ENCODE measurements at regions not wholly inside any gene's neighbourhood (a gene's known extent, or its start where the extent isn't known, plus 50 kb on each side); places are given as distances from the start of the nearest gene placed in this dataset.

DNA sequence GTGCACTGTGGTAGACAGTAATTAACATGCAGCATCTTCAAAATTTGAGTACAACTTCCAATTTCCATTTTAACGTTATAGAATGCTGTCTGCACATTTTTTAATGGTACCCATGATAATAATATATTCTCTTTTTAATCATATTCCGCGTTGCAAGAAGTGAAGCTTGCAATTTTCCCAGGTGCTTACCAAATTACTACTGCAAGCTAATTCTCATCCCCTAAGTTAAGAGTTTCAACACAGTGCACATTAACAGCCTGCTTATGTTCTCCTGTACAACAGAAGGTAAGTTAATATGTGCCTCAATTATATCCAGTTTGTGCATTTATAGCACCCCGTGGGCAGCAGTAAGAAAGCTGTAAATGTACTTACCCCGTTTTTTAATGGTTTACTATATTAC, 132.9 kb downstream of the CBLN2 start:
- Mint-ChIP-seq H3K9me3 (ENCODE audit: insufficient read depth) (no peaks in the 10 kb centered on the region), H3K4me3 (no peak overlapping the region), H3K36me3 (ENCODE audit: low read depth) (no peaks in the 10 kb centered on the region), H3K27ac (no peak overlapping the region), H3K4me1 (ENCODE audit: low read depth) (no peaks in the 10 kb centered on the region), H3K27me3 (ENCODE audit: low read depth) (no peaks in the 10 kb centered on the region)
- ATAC-seq (no peak), DNase-seq (no peak)
- ChIA-PET CTCF (no interaction called here), POLR2A (no interaction called here)

DNA sequence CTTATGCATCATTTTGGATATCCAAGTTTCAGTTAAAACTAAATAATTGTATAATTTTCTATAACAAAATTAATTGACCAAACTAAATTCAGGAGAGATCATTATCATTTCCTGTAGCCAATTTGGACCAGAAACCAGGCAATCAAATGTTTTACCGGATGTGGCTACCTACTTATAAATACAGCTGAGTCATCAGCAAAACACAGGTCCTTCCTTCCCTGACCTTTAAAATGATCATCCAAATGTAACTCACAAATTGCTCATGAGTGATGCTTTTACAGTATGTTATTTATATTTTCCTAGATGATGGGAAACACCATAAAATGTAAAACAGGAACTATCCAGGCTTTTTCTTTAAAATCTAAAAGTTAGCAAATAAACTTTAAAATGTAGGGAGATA, 133.7 kb downstream of the CBLN2 start:
- ChIA-PET CTCF (no interaction called here), POLR2A (no interaction called here)
- Mint-ChIP-seq H3K27me3 (ENCODE audit: low read depth) (no peaks in the 10 kb centered on the region), H3K4me1 (ENCODE audit: low read depth) (no peaks in the 10 kb centered on the region), H3K4me3 (no peak overlapping the region), H3K27ac (no peak overlapping the region), H3K36me3 (ENCODE audit: low read depth) (no peaks in the 10 kb centered on the region), H3K9me3 (ENCODE audit: insufficient read depth) (no peaks in the 10 kb centered on the region)
- ATAC-seq (no peak), DNase-seq (no peak)

DNA sequence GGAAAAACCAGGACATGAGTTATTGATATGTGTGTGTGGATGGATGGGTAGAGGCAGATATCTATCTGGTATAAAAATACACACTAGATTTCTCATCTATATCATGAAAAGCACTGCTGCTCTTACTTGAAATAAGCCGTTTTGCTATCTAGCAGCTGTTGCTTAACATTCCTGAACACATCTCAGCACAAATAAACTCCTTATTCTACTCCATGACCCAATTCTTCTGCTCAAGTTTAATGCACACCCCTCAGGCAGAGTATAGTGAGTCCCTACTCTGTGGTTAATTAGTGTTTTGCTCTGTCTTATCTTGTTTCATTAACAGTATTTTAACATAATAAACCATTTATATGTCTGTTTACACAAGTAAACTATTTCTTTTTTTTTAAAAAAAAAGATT, 134.2 kb downstream of the CBLN2 start:
- POLR2A ChIA-PET, result no interaction called here
- no peaks in the 10 kb centered on the region for H3K4me1 Mint-ChIP-seq (ENCODE audit: low read depth)
- ATAC-seq (no peak), DNase-seq (no peak)
- CTCF ChIA-PET, result no interaction called here
- H3K4me3 Mint-ChIP-seq, result no peak overlapping the region
- no peaks in the 10 kb centered on the region for H3K27me3 Mint-ChIP-seq (ENCODE audit: low read depth)
- H3K9me3 Mint-ChIP-seq (ENCODE audit: insufficient read depth), result no peaks in the 10 kb centered on the region
- H3K36me3 Mint-ChIP-seq (ENCODE audit: low read depth), result no peaks in the 10 kb centered on the region
- no peak overlapping the region for H3K27ac Mint-ChIP-seq

DNA sequence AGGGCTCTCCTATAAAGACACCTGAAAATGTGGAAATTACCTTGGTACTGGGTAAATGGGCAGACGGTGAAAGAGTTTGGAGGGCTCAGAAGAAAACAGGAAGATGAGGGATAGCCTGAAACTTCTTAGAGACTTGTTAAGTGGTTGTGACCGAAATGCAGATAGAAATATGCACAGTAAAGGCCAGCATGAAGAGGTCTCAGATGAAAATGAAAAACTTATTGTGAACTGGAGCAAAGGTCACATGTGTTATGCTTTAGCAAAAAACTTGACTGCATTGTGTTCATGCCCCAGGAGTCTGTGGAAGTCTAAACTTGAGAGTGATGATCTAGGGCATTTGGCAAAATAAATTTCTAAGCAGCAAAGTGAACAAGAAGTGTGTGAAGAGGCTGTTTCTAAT, 137.1 kb downstream of the CBLN2 start:
- H3K27ac Mint-ChIP-seq, result no peak overlapping the region
- H3K27me3 Mint-ChIP-seq (ENCODE audit: low read depth), result no peaks in the 10 kb centered on the region
- DNase-seq, result no peak
- no peak for ATAC-seq
- ChIA-PET POLR2A (no interaction called here), CTCF (no interaction called here)
- no peaks in the 10 kb centered on the region for H3K36me3 Mint-ChIP-seq (ENCODE audit: low read depth)
- no peak overlapping the region for H3K4me3 Mint-ChIP-seq
- H3K4me1 Mint-ChIP-seq (ENCODE audit: low read depth), result no peaks in the 10 kb centered on the region
- H3K9me3 Mint-ChIP-seq (ENCODE audit: insufficient read depth), result no peaks in the 10 kb centered on the region

DNA sequence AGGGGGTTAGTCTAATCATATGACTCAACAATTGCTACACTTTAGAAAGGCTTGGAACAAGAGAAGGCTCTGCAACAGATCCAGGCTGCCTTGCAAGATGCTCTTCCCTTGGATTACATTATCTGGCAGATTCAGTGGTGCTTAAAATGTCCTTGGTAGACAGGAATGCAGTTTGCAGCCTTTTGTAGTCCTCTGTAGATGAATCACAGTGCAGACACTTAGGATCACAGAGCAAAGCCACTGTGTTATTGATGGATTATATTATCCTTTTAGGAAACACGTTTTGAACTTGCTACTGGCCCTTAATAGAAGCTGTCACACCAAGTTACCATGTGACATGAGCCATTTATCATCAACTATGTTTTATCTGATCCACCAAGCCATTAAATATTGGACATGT, 152.2 kb downstream of the CBLN2 start:
- Mint-ChIP-seq H3K4me1 (ENCODE audit: low read depth) (no peaks in the 10 kb centered on the region), H3K27me3 (ENCODE audit: low read depth) (no peaks in the 10 kb centered on the region), H3K9me3 (ENCODE audit: insufficient read depth) (peaks cover 11% of the 10 kb centered on the region), H3K36me3 (ENCODE audit: low read depth) (no peaks in the 10 kb centered on the region), H3K27ac (no peak overlapping the region), H3K4me3 (no peak overlapping the region)
- DNase-seq, result no peak
- ChIA-PET POLR2A (no interaction called here), CTCF (no interaction called here)
- ATAC-seq, result no peak

DNA sequence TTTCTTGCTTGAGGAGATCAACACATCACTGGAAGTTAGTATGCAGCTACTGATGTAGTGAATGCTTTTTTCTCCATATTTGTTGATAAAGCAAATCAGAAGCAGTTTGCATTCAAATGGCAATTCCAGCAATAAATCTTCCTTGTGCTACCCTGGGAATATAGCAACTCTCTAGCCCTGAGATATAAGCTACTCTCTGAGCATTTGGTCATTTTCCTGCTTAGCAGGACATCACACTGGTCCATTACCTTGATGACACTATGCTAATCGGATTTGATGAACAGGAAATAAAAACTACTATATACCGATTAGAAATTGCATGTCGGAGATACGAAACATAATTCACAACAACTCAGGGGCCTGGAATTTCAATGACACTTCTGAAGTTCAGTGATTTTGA, 152.7 kb downstream of the CBLN2 start:
- DNase-seq, result no peak
- Mint-ChIP-seq H3K9me3 (ENCODE audit: insufficient read depth) (peaks cover 7% of the 10 kb centered on the region), H3K27ac (no peak overlapping the region), H3K4me1 (ENCODE audit: low read depth) (no peaks in the 10 kb centered on the region), H3K27me3 (ENCODE audit: low read depth) (no peaks in the 10 kb centered on the region), H3K4me3 (no peak overlapping the region), H3K36me3 (ENCODE audit: low read depth) (no peaks in the 10 kb centered on the region)
- ChIA-PET CTCF (no interaction called here), POLR2A (no interaction called here)
- ATAC-seq, result no peak

DNA sequence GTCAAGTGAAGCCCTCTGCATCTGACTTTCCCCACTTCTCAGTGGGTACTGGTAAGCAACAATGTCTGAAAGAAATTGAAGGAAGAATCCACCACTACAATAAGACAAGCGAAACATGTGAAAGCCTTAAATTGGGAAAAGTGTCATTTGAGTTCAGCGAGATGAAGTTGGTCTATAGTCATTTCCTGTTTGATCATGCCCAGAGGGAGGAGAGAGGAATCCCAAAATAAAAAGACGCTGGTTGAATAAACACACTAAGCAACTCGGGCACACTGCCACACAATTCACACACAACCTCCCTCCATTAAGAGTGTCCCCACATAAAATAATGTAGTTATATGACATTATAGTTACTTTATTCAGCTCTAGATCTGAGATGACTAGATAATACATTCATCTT, 166.1 kb downstream of the CBLN2 start:
- no peak overlapping the region for H3K4me3 Mint-ChIP-seq
- ChIA-PET CTCF (no interaction called here), POLR2A (no interaction called here)
- no peaks in the 10 kb centered on the region for H3K9me3 Mint-ChIP-seq (ENCODE audit: insufficient read depth)
- no peaks in the 10 kb centered on the region for H3K27me3 Mint-ChIP-seq (ENCODE audit: low read depth)
- H3K36me3 Mint-ChIP-seq (ENCODE audit: low read depth), result no peaks in the 10 kb centered on the region
- no peaks in the 10 kb centered on the region for H3K4me1 Mint-ChIP-seq (ENCODE audit: low read depth)
- no peak overlapping the region for H3K27ac Mint-ChIP-seq
- ATAC-seq (no peak), DNase-seq (no peak)

DNA sequence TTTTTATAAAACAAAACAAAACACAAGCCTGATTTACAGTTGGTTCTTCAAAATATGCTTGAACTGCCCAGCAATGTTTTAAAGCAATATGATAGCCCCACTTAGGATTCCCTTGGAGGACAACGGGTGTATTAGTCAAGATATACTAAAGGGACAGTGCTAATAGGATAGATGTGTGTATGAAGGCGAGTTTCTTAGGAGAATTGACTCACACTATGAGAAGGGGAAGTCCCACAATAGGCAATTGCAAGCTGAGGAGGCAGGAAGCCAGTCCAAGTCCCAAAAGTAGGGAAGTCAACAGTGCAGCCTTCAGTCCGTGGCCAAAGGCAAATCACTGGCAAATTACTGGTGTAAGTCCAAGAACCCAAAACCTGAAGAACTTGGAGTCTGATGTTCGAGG, 167.9 kb downstream of the CBLN2 start:
- H3K4me1 Mint-ChIP-seq (ENCODE audit: low read depth), result no peaks in the 10 kb centered on the region
- H3K36me3 Mint-ChIP-seq (ENCODE audit: low read depth), result no peaks in the 10 kb centered on the region
- ChIA-PET POLR2A (no interaction called here), CTCF (no interaction called here)
- H3K27me3 Mint-ChIP-seq (ENCODE audit: low read depth), result no peaks in the 10 kb centered on the region
- H3K27ac Mint-ChIP-seq, result no peak overlapping the region
- H3K4me3 Mint-ChIP-seq, result no peak overlapping the region
- no peaks in the 10 kb centered on the region for H3K9me3 Mint-ChIP-seq (ENCODE audit: insufficient read depth)
- DNase-seq (no peak), ATAC-seq (no peak)

DNA sequence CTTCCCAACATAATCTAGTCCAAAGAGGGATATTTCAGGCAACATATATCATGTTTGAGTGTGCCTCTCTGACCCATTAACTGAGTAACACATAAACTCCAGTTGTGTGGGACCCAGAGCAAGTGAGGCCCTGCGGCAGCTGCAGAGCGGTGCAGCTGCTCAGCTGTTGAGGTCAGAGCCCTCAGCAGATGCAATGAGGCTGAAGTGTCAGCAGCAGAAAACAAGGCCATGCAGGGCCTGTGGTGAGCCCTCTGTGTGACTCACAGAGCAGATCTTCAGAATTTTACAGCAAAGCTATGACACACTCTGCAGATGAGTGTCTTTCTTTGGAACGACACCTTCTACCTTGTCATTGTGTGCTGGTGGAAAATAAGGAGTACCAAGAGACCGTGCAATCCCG, 168.5 kb downstream of the CBLN2 start:
- Mint-ChIP-seq H3K4me1 (ENCODE audit: low read depth) (no peaks in the 10 kb centered on the region), H3K27me3 (ENCODE audit: low read depth) (no peaks in the 10 kb centered on the region), H3K27ac (no peak overlapping the region), H3K4me3 (no peak overlapping the region), H3K9me3 (ENCODE audit: insufficient read depth) (no peaks in the 10 kb centered on the region), H3K36me3 (ENCODE audit: low read depth) (no peaks in the 10 kb centered on the region)
- ChIA-PET CTCF (no interaction called here), POLR2A (no interaction called here)
- DNase-seq (no peak), ATAC-seq (no peak)

DNA sequence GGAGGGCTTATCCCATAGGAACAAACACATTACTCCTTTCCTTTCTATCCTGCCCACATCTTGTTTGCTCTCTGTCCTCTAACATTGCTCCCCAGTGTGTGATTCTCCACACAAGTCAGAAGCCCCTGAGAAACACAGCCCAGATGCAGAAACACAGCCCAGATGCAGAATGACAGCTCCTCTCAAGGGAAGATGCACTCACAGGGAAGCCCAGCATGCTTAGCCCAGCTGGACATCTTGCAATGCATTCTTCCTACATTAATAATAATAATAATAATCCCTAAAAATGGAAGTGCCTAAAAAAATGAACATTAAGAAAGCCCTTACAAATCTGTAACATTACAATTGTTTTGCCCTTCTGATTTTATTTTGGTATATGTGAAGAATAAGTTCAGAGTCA, 172.1 kb downstream of the CBLN2 start:
- Mint-ChIP-seq H3K27ac (no peak overlapping the region), H3K9me3 (ENCODE audit: insufficient read depth) (no peaks in the 10 kb centered on the region), H3K36me3 (ENCODE audit: low read depth) (no peaks in the 10 kb centered on the region), H3K4me3 (no peak overlapping the region), H3K4me1 (ENCODE audit: low read depth) (no peaks in the 10 kb centered on the region), H3K27me3 (ENCODE audit: low read depth) (no peaks in the 10 kb centered on the region)
- ChIA-PET POLR2A (no interaction called here), CTCF (no interaction called here)
- ATAC-seq, result no peak
- DNase-seq, result no peak

DNA sequence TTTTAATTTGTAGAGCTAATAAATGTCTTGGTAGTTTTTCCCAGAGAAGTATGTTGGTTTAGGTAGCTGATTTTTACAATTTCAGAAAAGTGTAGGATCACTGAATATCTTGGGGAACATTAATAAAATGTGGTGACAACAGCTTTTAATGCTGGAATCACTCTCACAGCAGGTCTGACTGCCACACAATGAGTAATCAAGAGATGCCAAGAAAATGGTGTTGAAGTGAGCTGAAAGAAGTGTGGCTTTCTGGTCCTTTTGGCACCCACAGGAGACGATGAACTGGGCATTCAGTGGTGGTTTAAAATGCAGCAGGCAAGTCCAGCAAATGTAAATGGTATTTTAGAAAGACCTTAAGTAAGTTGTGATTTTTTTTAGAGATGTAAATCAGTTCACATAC, 175.8 kb downstream of the CBLN2 start:
- Mint-ChIP-seq H3K27ac (no peak overlapping the region), H3K36me3 (ENCODE audit: low read depth) (no peaks in the 10 kb centered on the region), H3K27me3 (ENCODE audit: low read depth) (no peaks in the 10 kb centered on the region), H3K4me3 (no peak overlapping the region), H3K9me3 (ENCODE audit: insufficient read depth) (no peaks in the 10 kb centered on the region), H3K4me1 (ENCODE audit: low read depth) (no peaks in the 10 kb centered on the region)
- CTCF ChIA-PET, result no interaction called here
- no peak for DNase-seq
- POLR2A ChIA-PET, result no interaction called here
- ATAC-seq, result no peak

DNA sequence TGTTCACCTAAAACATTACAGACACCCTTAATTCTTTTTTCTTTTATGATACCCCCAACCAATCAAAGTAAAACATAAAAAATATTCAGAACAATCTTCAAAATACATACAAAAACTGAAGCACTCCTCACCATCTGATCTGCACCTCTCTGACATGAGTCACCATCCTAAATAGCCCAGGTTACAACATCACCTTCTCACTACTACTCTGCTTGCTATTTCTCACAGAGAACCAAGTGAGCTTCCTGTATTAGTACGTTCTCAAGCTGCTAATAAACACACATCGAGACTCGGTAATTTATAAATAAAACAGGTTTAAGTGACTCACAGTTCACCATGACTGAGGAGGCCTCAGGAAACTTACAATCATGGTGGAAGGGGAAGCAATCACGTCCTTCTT, 183.5 kb downstream of the CBLN2 start:
- no peak overlapping the region for H3K4me3 Mint-ChIP-seq
- H3K27me3 Mint-ChIP-seq (ENCODE audit: low read depth), result no peaks in the 10 kb centered on the region
- no peak overlapping the region for H3K27ac Mint-ChIP-seq
- DNase-seq (no peak), ATAC-seq (no peak)
- no peaks in the 10 kb centered on the region for H3K36me3 Mint-ChIP-seq (ENCODE audit: low read depth)
- ChIA-PET CTCF (no interaction called here), POLR2A (no interaction called here)
- no peaks in the 10 kb centered on the region for H3K9me3 Mint-ChIP-seq (ENCODE audit: insufficient read depth)
- H3K4me1 Mint-ChIP-seq (ENCODE audit: low read depth), result no peaks in the 10 kb centered on the region

DNA sequence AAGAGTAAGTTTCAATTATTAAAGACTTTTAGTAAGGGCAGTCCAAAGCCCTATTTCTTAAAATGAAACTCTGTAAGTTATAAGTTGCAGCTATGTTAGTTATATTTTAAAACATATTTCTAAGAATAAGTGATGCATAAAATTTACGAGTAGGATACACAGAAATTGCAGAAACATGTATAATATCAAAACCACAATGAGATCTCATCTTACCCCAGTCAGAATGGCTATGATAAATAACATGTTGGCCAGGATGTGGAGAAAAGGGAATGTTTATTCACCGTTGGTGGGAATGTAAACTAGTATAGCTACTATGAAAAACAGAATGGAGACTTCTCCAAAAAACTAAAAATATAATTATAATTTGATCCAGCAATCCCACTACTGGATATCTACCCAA, 201.2 kb downstream of the CBLN2 start:
- DNase-seq (no peak), ATAC-seq (no peak)
- Mint-ChIP-seq H3K27ac (no peak overlapping the region), H3K36me3 (ENCODE audit: low read depth) (no peaks in the 10 kb centered on the region), H3K27me3 (ENCODE audit: low read depth) (no peaks in the 10 kb centered on the region), H3K9me3 (ENCODE audit: insufficient read depth) (no peaks in the 10 kb centered on the region), H3K4me3 (no peak overlapping the region), H3K4me1 (ENCODE audit: low read depth) (no peaks in the 10 kb centered on the region)
- ChIA-PET CTCF (no interaction called here), POLR2A (no interaction called here)

DNA sequence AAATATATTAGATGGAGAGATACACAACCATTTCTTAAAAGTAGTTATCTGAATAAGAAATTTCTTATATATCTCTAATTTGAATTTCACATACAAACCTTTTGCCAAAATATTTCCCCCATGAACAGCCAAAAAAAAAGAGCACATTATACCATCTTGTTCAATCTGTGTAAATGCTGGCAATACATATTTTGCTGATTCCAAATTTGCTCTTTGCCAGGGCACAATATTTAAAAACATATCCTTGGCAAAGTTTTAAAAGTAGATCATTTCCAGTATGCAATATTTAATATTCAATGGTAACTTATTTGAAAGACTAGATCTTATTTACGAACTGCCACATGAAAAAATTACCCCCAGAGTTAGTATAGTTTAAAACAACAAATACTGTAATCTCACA, 204.2 kb downstream of the CBLN2 start:
- DNase-seq (no peak), ATAC-seq (no peak)
- H3K27me3 Mint-ChIP-seq (ENCODE audit: low read depth), result no peaks in the 10 kb centered on the region
- CTCF ChIA-PET, result no interaction called here
- H3K36me3 Mint-ChIP-seq (ENCODE audit: low read depth), result no peaks in the 10 kb centered on the region
- no peaks in the 10 kb centered on the region for H3K9me3 Mint-ChIP-seq (ENCODE audit: insufficient read depth)
- POLR2A ChIA-PET, result no interaction called here
- H3K4me3 Mint-ChIP-seq, result no peak overlapping the region
- H3K4me1 Mint-ChIP-seq (ENCODE audit: low read depth), result no peaks in the 10 kb centered on the region
- H3K27ac Mint-ChIP-seq, result no peak overlapping the region

Data from activated CD8-positive, alpha-beta T cell treated with anti-CD3 and anti-CD28 coated beads, Interleukin-2, amount 10 ng/mL, durations not matched to agents 7 days and 5 days (primary cell).